K562 (cell line): ENCODE measurements at regions not wholly inside any gene's neighbourhood (a gene's known extent, or its start where the extent isn't known, plus 50 kb on each side); places are given as distances from the start of the nearest gene placed in this dataset.

Experiments
- ATAC-seq: fragments of 200-7000 bp; cut with Tn5 transposase; 3 replicates; pipeline ENCODE4 v1.9.1; 2020; ENCODE audit warnings: moderate library complexity
- BruUV-seq: library from RNA; stranded (reverse); fragments of 400-500 nt; replicated peaks from 2 replicates; lab custom pipeline; 2021; lab: Mats Ljungman, UMichigan
- CTCF ChIA-PET: fragments of 300-600 bp; formaldehyde crosslinking; extraction: SDS; loops from one replicate; lab custom pipeline; 2021; ENCODE audit warnings: low intra/inter-chr PET ratio; lab: Yijun Ruan, JAX
- POLR2A ChIA-PET: fragments of 300-600, 350-650 bp; sonication (Branson Sonifier 250); formaldehyde crosslinking; extraction: SDS; loops from one replicate; lab custom pipeline; 2021; ENCODE audit warnings: antibody characterized with exemption, inconsistent platforms; lab: Yijun Ruan, JAX
- DNase-seq, 4 experiments: peaks; one replicate each; pipeline versions ENCODE4 v3.0.0 to v3.0.0-alpha.2; 2011 to 2018; ENCODE audit warnings: low spot score in 3 of 4, mixed read lengths in 3 of 4; ENCODE audit errors: extremely low read depth in 1 of 4
- FAIRE-seq: peaks from 2 replicates; lab custom pipeline; 2011; peaks lifted over from hg19 to GRCh38; lab: Jason Lieb, UNC
- H2AFZ ChIP-seq: 2 replicates; pipeline ENCODE4 v1.6.0; 2011; ENCODE audit warnings: low read depth, low read length, control low read depth, inconsistent platforms
- H3K27ac ChIP-seq: fragments of 200-600 bp; 3 replicates; pipeline ENCODE4 v1.8.0; 2011; ENCODE audit warnings: low read depth, mild to moderate bottlenecking, control low read depth, inconsistent platforms, low read length, moderate library complexity, mixed read lengths; ENCODE audit errors: extremely low read depth
- H3K27me3 ChIP-seq, 2 experiments: fragments of 300-600 bp in 1 of 2; 2 replicates in 1 of 2; 3 replicates in 1 of 2; pipeline versions ENCODE4 v1.6.0 to v1.8.0; 2011; ENCODE audit warnings: inconsistent platforms in 2 of 2, low read length in 2 of 2, mild to moderate bottlenecking in 1 of 2, mixed read lengths in 1 of 2, moderate library complexity in 1 of 2; ENCODE audit not compliant: control insufficient read depth in 2 of 2, insufficient read depth in 2 of 2
- H3K36me3 ChIP-seq: fragments of 300-600 bp; 3 replicates; pipeline ENCODE4 v1.8.0; 2011; ENCODE audit warnings: mild to moderate bottlenecking, low read length, inconsistent platforms; ENCODE audit not compliant: control insufficient read depth, insufficient read depth
- H3K4me1 ChIP-seq, 2 experiments: fragments of 200-600 bp in 1 of 2; replicated peaks in 1 of 2; 2 replicates in 1 of 2; 3 replicates in 1 of 2; pipeline versions ENCODE4 v1.5.1 to v1.8.0; 2011; ENCODE audit warnings: inconsistent platforms in 2 of 2, low read length in 2 of 2, mild to moderate bottlenecking in 1 of 2, mixed read lengths in 1 of 2, moderate library complexity in 1 of 2; ENCODE audit not compliant: control insufficient read depth in 2 of 2, insufficient read depth in 2 of 2
- H3K4me2 ChIP-seq: 2 replicates; pipeline ENCODE4 v1.6.1; 2011; ENCODE audit warnings: low read length, control low read depth, inconsistent platforms, mixed read lengths; ENCODE audit not compliant: insufficient read depth
- H3K4me3 ChIP-seq: fragments of 200-600 bp; sonication (generic), shearing (Covaris generic); 2 replicates; pipeline ENCODE4 v1.5.1; 2016; ENCODE audit warnings: control low read depth, inconsistent platforms
- H3K79me2 ChIP-seq: fragments of 200-600 bp; 3 replicates; pipeline ENCODE4 v1.8.0; 2011; ENCODE audit warnings: low read length, inconsistent platforms; ENCODE audit not compliant: control insufficient read depth, insufficient read depth
- H3K9ac ChIP-seq, 2 experiments: 2 replicates each; pipeline versions ENCODE4 v1.6.0 to v1.6.1; 2011; ENCODE audit warnings: low read depth in 2 of 2, low read length in 2 of 2, control low read depth in 1 of 2, inconsistent platforms in 1 of 2, mild to moderate bottlenecking in 1 of 2, mixed read lengths in 1 of 2; ENCODE audit not compliant: insufficient read depth in 1 of 2
- H3K9me1 ChIP-seq: one replicate; pipeline ENCODE4 v1.6.0; 2011; ENCODE audit warnings: inconsistent platforms, mild to moderate bottlenecking, low read length, moderate library complexity; ENCODE audit not compliant: control insufficient read depth, insufficient read depth
- H3K9me3 ChIP-seq: replicated peaks from 2 replicates; pipeline ENCODE4 v1.5.1; 2011; ENCODE audit warnings: low read depth, low read length, inconsistent platforms; ENCODE audit not compliant: control insufficient read depth, insufficient read depth
- H4K20me1 ChIP-seq: replicated peaks from 2 replicates; pipeline ENCODE4 v1.6.1; 2011; ENCODE audit warnings: low read length, inconsistent platforms, mixed read lengths; ENCODE audit not compliant: control insufficient read depth, insufficient read depth
- ELF2 ChIP-seq: fragments of 250-450 bp; sonication (Bioruptor Pico); IDR thresholded peaks from 2 replicates; pipeline ENCODE4 v1.5.0; 2021; ENCODE audit warnings: mild to moderate bottlenecking
- HMGN3 ChIP-seq: IDR thresholded peaks from 2 replicates; pipeline ENCODE4 v1.6.1; 2011; ENCODE audit warnings: borderline replicate concordance, low read depth, mild to moderate bottlenecking, mixed read lengths, low read length; ENCODE audit not compliant: insufficient read length; ENCODE audit errors: extremely low read depth
- KAT2B ChIP-seq: IDR thresholded peaks from one replicate; pipeline ENCODE4 v1.6.1; 2012; ENCODE audit warnings: low read depth, mild to moderate bottlenecking, control low read depth, inconsistent platforms, low read length, moderate library complexity
- MEF2A ChIP-seq: IDR thresholded peaks from 2 replicates; pipeline ENCODE4 v1.6.1; 2011; ENCODE audit warnings: low read depth, mild to moderate bottlenecking, low read length, moderate library complexity; ENCODE audit not compliant: control insufficient read depth
- MYNN ChIP-seq, 2 experiments: sonication (generic); formaldehyde crosslinking in 1 of 2; IDR thresholded peaks; 2 replicates each; pipeline versions ENCODE4 v1.5.0 to v1.6.1; 2016 to 2020; ENCODE audit warnings: antibody characterized with exemption in 1 of 2, missing genetic modification reagents in 1 of 2
- SMARCA5 ChIP-seq: fragments of 450-650 bp; IDR thresholded peaks from 2 replicates; pipeline ENCODE4 v1.6.1; 2016
- STAT5A ChIP-seq: IDR thresholded peaks from 2 replicates; pipeline ENCODE4 v1.6.1; 2012; ENCODE audit warnings: low read length, inconsistent platforms, borderline replicate concordance
- TAF1 ChIP-seq: IDR thresholded peaks from 2 replicates; pipeline ENCODE4 v1.6.1; 2011; ENCODE audit warnings: mild to moderate bottlenecking, low read length, moderate library complexity; ENCODE audit not compliant: insufficient read depth, control insufficient read depth, severe bottlenecking; ENCODE audit errors: extremely low read depth
- WGBS: fragments of 100-300 bp; shearing (Covaris generic); methylation state at CpG from one replicate; pipeline ENCODE4 v1.1.6; 2016; ENCODE audit warnings: low coverage, mixed read lengths; ENCODE audit not compliant: insufficient coverage; ENCODE audit errors: missing lambda C conversion rate; 5-methylcytosine and 5-hydroxymethylcytosine counted together
- in situ Hi-C: fragments of 300-500 bp; cut with MboI; formaldehyde crosslinking; loops from 4 replicates; pipeline ENCODE4 v1.15.0; 2018; ENCODE audit warnings: inconsistent platforms, mixed read lengths
- intact Hi-C: fragments of 100-400 bp; cut with micrococcal nuclease; formaldehyde crosslinking; loops from 2 replicates; pipeline ENCODE4 v1.14.2; 2022
- TF ChIP-seq, protein P1 (sequence below): fragments of 450-650 bp; IDR thresholded peaks from 2 replicates; pipeline ENCODE4 v1.6.1; 2016; ENCODE audit warnings: mild to moderate bottlenecking
- TF ChIP-seq, protein P2 (sequence below): fragments of 450-650 bp; IDR thresholded peaks from 2 replicates; pipeline ENCODE4 v1.6.1; 2016; ENCODE audit warnings: borderline replicate concordance
- TF ChIP-seq, protein P3 (sequence below): fragments of 250-450 bp; sonication (Bioruptor Pico); IDR thresholded peaks from 2 replicates; pipeline ENCODE4 v1.5.0; 2021; ENCODE audit warnings: mild to moderate bottlenecking, moderate library complexity

DNA sequence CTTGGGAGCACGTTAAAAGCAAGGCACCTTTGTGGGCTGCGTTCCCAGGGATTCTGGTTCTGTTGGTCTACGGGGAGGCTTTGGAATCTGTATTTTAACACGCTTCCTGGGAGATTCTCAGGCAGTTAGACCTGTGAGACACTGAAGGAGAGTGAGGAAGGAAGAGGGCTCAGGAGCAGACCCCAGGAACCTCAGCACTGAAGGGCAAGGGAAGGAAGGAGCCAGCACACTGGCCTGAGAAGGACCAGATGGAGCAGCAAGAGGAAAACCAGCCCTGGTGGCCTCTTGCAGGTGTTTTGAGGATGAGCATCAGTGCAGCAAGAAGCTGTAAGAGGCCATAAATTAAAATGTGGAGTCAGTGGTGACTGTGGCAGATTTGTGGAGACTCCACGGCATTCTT, 146.7 kb downstream of the RPLP1 start:
- in situ Hi-C loops (no loop called here), intact Hi-C loops (no loop called here)
- Histone ChIP-seq H3K4me3 (no peak overlapping the region), H3K9me3 (no peaks in the 10 kb centered on the region), H3K79me2 (no peaks in the 10 kb centered on the region), H3K4me2 (no peak overlapping the region), H3K9me1 (no peaks in the 10 kb centered on the region), H3K27me3 (peaks cover 0 to 29% of the 10 kb centered on the region in 2 experiments; a peak in 2 of 5 replicates), H4K20me1 (0 out of 2 replicates have a peak, but pooled peaks cover 7% of the 10 kb centered on the region), H3K4me1 (no peaks in the 10 kb centered on the region), H3K36me3 (no peaks in the 10 kb centered on the region), H3K27ac (no peak overlapping the region), H2AFZ (no peak overlapping the region), H3K9ac (no peak overlapping the region)
- TF ChIP-seq, protein P1, sequence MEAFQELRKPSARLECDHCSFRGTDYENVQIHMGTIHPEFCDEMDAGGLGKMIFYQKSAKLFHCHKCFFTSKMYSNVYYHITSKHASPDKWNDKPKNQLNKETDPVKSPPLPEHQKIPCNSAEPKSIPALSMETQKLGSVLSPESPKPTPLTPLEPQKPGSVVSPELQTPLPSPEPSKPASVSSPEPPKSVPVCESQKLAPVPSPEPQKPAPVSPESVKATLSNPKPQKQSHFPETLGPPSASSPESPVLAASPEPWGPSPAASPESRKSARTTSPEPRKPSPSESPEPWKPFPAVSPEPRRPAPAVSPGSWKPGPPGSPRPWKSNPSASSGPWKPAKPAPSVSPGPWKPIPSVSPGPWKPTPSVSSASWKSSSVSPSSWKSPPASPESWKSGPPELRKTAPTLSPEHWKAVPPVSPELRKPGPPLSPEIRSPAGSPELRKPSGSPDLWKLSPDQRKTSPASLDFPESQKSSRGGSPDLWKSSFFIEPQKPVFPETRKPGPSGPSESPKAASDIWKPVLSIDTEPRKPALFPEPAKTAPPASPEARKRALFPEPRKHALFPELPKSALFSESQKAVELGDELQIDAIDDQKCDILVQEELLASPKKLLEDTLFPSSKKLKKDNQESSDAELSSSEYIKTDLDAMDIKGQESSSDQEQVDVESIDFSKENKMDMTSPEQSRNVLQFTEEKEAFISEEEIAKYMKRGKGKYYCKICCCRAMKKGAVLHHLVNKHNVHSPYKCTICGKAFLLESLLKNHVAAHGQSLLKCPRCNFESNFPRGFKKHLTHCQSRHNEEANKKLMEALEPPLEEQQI = no peak
- TF ChIP-seq STAT5A (no peak), MEF2A (no peak), KAT2B (no peak), ELF2 (CRISPR knock-in tag) (no peak), HMGN3 (no peak), SMARCA5 (no peak), MYNN (IDR thresholded peaks at IDR 0.05) (no peak), MYNN (CRISPR knock-in tag; IDR thresholded peaks at IDR 0.05) (no peak), TAF1 (no peak)
- TF ChIP-seq, protein P2, sequence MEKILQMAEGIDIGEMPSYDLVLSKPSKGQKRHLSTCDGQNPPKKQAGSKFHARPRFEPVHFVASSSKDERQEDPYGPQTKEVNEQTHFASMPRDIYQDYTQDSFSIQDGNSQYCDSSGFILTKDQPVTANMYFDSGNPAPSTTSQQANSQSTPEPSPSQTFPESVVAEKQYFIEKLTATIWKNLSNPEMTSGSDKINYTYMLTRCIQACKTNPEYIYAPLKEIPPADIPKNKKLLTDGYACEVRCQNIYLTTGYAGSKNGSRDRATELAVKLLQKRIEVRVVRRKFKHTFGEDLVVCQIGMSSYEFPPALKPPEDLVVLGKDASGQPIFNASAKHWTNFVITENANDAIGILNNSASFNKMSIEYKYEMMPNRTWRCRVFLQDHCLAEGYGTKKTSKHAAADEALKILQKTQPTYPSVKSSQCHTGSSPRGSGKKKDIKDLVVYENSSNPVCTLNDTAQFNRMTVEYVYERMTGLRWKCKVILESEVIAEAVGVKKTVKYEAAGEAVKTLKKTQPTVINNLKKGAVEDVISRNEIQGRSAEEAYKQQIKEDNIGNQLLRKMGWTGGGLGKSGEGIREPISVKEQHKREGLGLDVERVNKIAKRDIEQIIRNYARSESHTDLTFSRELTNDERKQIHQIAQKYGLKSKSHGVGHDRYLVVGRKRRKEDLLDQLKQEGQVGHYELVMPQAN = no peak
- TF ChIP-seq, protein P3, sequence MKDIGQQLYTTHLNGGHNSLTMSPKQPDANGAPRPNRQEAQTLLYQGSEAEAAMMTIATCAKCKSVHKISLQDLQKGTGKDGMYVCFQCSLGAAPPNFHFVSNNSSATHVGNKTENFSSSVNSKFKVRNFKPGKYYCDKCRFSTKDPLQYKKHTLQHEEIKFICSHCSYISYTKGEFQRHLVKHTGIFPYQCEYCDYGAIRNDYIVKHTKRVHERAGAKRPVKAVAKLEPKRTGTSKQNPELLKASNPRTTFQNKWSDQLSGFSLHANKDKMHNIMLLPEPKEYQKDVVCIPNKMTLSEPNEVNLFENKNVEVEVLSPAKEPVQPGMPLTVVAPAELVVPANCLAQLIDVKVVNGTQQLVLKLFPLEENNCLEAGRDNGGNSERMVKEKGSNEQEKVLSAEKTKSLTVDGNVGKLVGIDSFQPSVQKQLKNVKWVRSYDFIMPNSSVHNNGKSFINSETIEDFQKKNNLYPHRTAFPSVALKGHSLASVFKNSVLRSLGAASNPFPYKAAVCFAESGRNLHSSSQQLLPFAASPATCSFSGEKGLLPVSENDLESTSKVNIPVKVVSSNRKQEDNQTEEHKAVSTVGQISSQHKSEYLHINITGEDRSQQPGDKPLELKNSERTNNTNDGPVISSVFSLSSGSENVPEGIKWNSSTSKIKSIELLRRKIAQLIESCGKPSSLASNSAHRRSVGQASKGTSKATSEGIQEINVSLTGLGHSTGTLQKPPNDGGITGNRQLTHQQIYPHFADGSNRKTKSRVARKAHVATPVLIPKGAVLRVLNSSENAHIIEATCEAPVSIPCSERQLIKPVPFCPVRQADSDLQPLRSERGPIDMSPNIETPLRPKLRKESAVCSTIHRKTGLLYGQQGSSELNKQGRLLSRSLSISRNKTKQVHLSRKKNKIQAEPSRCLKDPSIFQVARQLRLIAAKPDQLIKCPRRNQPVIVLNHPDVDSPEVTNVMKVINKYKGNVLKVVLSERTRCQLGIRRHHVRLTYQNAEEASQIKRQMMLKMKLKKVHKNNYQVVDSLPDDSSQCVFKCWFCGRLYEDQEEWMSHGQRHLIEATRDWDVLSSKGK (CRISPR knock-in tag) = no peak
- 0% methylated on average over 4 of the region's 5 CpGs for WGBS
- DNase-seq (no peak), ATAC-seq (no peak), FAIRE-seq (no peak)
- BruUV-seq = no TSS peak
- ChIA-PET POLR2A (interaction anchor here (0.6 kb wide), 1 partner anchor 342 kb away, joined by 3 read pairs; no protein-coding TSS in a partner anchor), CTCF (no interaction called here)
